ENCODE measurements at regions not wholly inside any gene's neighbourhood (a gene's known extent, or its start where the extent isn't known, plus 50 kb on each side); places are given as distances from the start of the nearest gene placed in this dataset.

- no peak for TF ChIP-seq MXI1 (IDR thresholded peaks at IDR 0.05; ENCODE audit: borderline replicate concordance, low read depth, low read length)
- TF ChIP-seq, protein P1, sequence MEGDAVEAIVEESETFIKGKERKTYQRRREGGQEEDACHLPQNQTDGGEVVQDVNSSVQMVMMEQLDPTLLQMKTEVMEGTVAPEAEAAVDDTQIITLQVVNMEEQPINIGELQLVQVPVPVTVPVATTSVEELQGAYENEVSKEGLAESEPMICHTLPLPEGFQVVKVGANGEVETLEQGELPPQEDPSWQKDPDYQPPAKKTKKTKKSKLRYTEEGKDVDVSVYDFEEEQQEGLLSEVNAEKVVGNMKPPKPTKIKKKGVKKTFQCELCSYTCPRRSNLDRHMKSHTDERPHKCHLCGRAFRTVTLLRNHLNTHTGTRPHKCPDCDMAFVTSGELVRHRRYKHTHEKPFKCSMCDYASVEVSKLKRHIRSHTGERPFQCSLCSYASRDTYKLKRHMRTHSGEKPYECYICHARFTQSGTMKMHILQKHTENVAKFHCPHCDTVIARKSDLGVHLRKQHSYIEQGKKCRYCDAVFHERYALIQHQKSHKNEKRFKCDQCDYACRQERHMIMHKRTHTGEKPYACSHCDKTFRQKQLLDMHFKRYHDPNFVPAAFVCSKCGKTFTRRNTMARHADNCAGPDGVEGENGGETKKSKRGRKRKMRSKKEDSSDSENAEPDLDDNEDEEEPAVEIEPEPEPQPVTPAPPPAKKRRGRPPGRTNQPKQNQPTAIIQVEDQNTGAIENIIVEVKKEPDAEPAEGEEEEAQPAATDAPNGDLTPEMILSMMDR (conservative IDR thresholded peaks at IDR 0.05; ENCODE audit: low read depth, low read length) = no peak
- TF ChIP-seq CHD1 (IDR thresholded peaks at IDR 0.05; ENCODE audit: low read depth, low read length) = no peak
- no peak for TF ChIP-seq RAD21 (IDR thresholded peaks at IDR 0.05; ENCODE audit: low read length)
- no peak for TF ChIP-seq POLR2A (IDR thresholded peaks at IDR 0.05; ENCODE audit: low read depth, low read length)
- TF ChIP-seq RFX5 (IDR thresholded peaks at IDR 0.05; ENCODE audit: low read depth, low read length) = no peak
- TF ChIP-seq USF2 (IDR thresholded peaks at IDR 0.05; ENCODE audit: low read depth, low read length) = no peak
- TF ChIP-seq CEBPB (IDR thresholded peaks at IDR 0.05; ENCODE audit: low read depth, low read length) = no peak
- TF ChIP-seq BHLHE40 (IDR thresholded peaks at IDR 0.05; ENCODE audit: low read depth, low read length) = no peak
- TF ChIP-seq NFE2L2 (IDR thresholded peaks at IDR 0.05; ENCODE audit: low read depth, low read length) = no peak
- TF ChIP-seq MAFK (IDR thresholded peaks at IDR 0.05; ENCODE audit: low read depth, low read length) = no peak
- no peak for TF ChIP-seq SMC3 (IDR thresholded peaks at IDR 0.05; ENCODE audit: low read depth, low read length)
- no peak for TF ChIP-seq RCOR1 (IDR thresholded peaks at IDR 0.05; ENCODE audit: insufficient replicate concordance, low read length)
- no peak for TF ChIP-seq FOS (IDR thresholded peaks at IDR 0.05; ENCODE audit: low read depth, low read length)
Observed at GRCh38 chr13:47144782-47145181, 247.9 kb upstream of the HTR2A start.
